NT2/D1 (cell line): ENCODE measurements at regions not wholly inside any gene's neighbourhood (a gene's known extent, or its start where the extent isn't known, plus 50 kb on each side); places are given as distances from the start of the nearest gene placed in this dataset.

Source experiments
- SUZ12 ChIP-seq: IDR thresholded peaks from 2 replicates; pipeline ENCODE4 v1.6.1; 2011; ENCODE audit not compliant: insufficient read length, insufficient read depth; ENCODE audit errors: extremely low read depth
- YY1 ChIP-seq: IDR thresholded peaks from 2 replicates; pipeline ENCODE4 v1.6.1; 2011; ENCODE audit not compliant: insufficient read length, insufficient read depth
- ZNF274 ChIP-seq: IDR thresholded peaks from 2 replicates; pipeline ENCODE4 v1.6.1; 2011; ENCODE audit warnings: mild to moderate bottlenecking, low read depth, low read length

GRCh38 chr4:18319431-18319830 lies 297.9 kb upstream of the LCORL start:
- no peak for TF ChIP-seq SUZ12
- no peak for TF ChIP-seq ZNF274
- TF ChIP-seq YY1: no peak
